A549 (cell line): ENCODE measurements at regions not wholly inside any gene's neighbourhood (a gene's known extent, or its start where the extent isn't known, plus 50 kb on each side); places are given as distances from the start of the nearest gene placed in this dataset.
A peak's percentile ranks its signal among the peaks of the same experiment; 100 is the strongest.

ENCODE experiments used
- ATAC-seq, 2 experiments: fragments of 200-7000 bp in 1 of 2; fragments of >200 bp in 1 of 2; cut with Nextera tagmentation in 1 of 2; cut with Tn5 transposase in 1 of 2; 3 replicates each; pipeline versions ENCODE4 v1.8.0 to v1.9.1; 2018 to 2020; ENCODE audit warnings: mild to moderate bottlenecking in 1 of 2, moderate library complexity in 1 of 2
- CTCF ChIA-PET: fragments of 300-600 bp; sonication (Branson Sonifier 250); formaldehyde crosslinking; extraction: SDS; loops from one replicate; lab custom pipeline; 2021; ENCODE audit warnings: antibody characterized with exemption, inconsistent platforms; lab: Yijun Ruan, JAX
- POLR2A ChIA-PET: fragments of 350-600 bp; formaldehyde crosslinking; extraction: SDS; loops from one replicate; lab custom pipeline; 2021; ENCODE audit warnings: antibody characterized with exemption, inconsistent platforms; lab: Yijun Ruan, JAX
- DNase-seq, 2 experiments: peaks; one replicate each; pipeline versions ENCODE4 v3.0.0 to v3.0.0-alpha.2; 2011 to 2016; ENCODE audit warnings: low read depth in 1 of 2, low spot score in 1 of 2
- FAIRE-seq: peaks from 2 replicates; lab custom pipeline; 2011; peaks lifted over from hg19 to GRCh38; lab: Jason Lieb, UNC
- H3K27ac ChIP-seq, 2 experiments: fragments of >200 bp; sonication (Bioruptor Twin); formaldehyde crosslinking; 3 replicates each; pipeline ENCODE4 v1.5.1; 2016 to 2017
- H3K4me1 ChIP-seq: fragments of >200 bp; sonication (Bioruptor Twin); formaldehyde crosslinking; 3 replicates; pipeline ENCODE4 v1.6.1; 2016
- H3K4me2 ChIP-seq: fragments of >200 bp; sonication (Bioruptor Twin); formaldehyde crosslinking; 3 replicates; pipeline ENCODE4 v1.6.1; 2016
- H3K4me3 ChIP-seq: fragments of >200 bp; sonication (Bioruptor Twin); formaldehyde crosslinking; 3 replicates; pipeline ENCODE4 v1.5.1; 2016
- H3K9me3 ChIP-seq: fragments of >200 bp; sonication (Bioruptor Twin); formaldehyde crosslinking; 3 replicates; pipeline ENCODE4 v1.6.1; 2016
- ATOH8 ChIP-seq: fragments of 250-450 bp; sonication (Bioruptor Pico); IDR thresholded peaks from 2 replicates; pipeline ENCODE4 v1.5.0; 2020; ENCODE audit warnings: low read depth, mild to moderate bottlenecking, moderate library complexity
- CHD4 ChIP-seq: fragments of 200-600 bp; sonication (generic); IDR thresholded peaks from 2 replicates; pipeline ENCODE4 v1.6.1; 2016; ENCODE audit warnings: antibody characterized with exemption, mild to moderate bottlenecking, borderline replicate concordance
- CTCF ChIP-seq: fragments of >200 bp; sonication (Bioruptor Twin); formaldehyde crosslinking; IDR thresholded peaks from 3 replicates; pipeline ENCODE4 v1.5.1; 2016
- ELK1 ChIP-seq: fragments of 150-350 bp; IDR thresholded peaks from 2 replicates; pipeline ENCODE4 v1.6.1; 2014; ENCODE audit warnings: low read depth, mild to moderate bottlenecking, low read length
- ESRRA ChIP-seq: fragments of 150-350 bp; IDR thresholded peaks from 2 replicates; pipeline ENCODE4 v1.6.1; 2014; ENCODE audit warnings: mild to moderate bottlenecking, low read length, borderline replicate concordance
- HDAC2 ChIP-seq: fragments of 200-600 bp; sonication (generic); IDR thresholded peaks from 2 replicates; pipeline ENCODE4 v1.6.1; 2016
- HMGXB4 ChIP-seq: fragments of 250-450 bp; sonication (Bioruptor Pico); IDR thresholded peaks from 2 replicates; pipeline ENCODE4 v1.5.0; 2021; ENCODE audit warnings: mild to moderate bottlenecking, moderate library complexity, borderline replicate concordance
- HOXB13 ChIP-seq: fragments of 250-450 bp; sonication (Bioruptor Pico); IDR thresholded peaks from 2 replicates; pipeline ENCODE4 v1.5.0; 2020; ENCODE audit warnings: low read depth, mild to moderate bottlenecking, moderate library complexity
- HOXB5 ChIP-seq: fragments of 250-450 bp; sonication (Bioruptor Pico); IDR thresholded peaks from 2 replicates; pipeline ENCODE4 v1.5.0; 2020; ENCODE audit warnings: mild to moderate bottlenecking, moderate library complexity
- KDM5A ChIP-seq: fragments of 200-600 bp; sonication (generic); IDR thresholded peaks from 2 replicates; pipeline ENCODE4 v1.6.1; 2016; ENCODE audit warnings: antibody characterized with exemption, mild to moderate bottlenecking
- MAFK ChIP-seq: fragments of 450-650 bp; IDR thresholded peaks from 2 replicates; pipeline ENCODE4 v1.6.1; 2014; ENCODE audit not compliant: partially characterized antibody
- NFE2L2 ChIP-seq: fragments of 150-350 bp; conservative IDR thresholded peaks from 2 replicates; pipeline ENCODE4 v1.6.1; 2014; ENCODE audit warnings: low read length
- NR3C1 ChIP-seq: fragments of >200 bp; sonication (Bioruptor Twin); formaldehyde crosslinking; IDR thresholded peaks from 3 replicates; pipeline ENCODE4 v1.6.1; 2017
- PBX3 ChIP-seq: IDR thresholded peaks from 2 replicates; pipeline ENCODE4 v1.6.1; 2012
- PHF8 ChIP-seq: fragments of 200-600 bp; sonication (generic); IDR thresholded peaks from 2 replicates; pipeline ENCODE4 v1.6.1; 2016; ENCODE audit warnings: low read depth, mild to moderate bottlenecking, antibody characterized with exemption, moderate library complexity, borderline replicate concordance
- POLR2A ChIP-seq: IDR thresholded peaks from 2 replicates; pipeline ENCODE4 v1.6.1; 2012; ENCODE audit warnings: mild to moderate bottlenecking, low read length
- RAD21 ChIP-seq, 2 experiments: fragments of >200 bp in 1 of 2; sonication (Bioruptor Twin) in 1 of 2; formaldehyde crosslinking in 1 of 2; IDR thresholded peaks in 1 of 2; conservative IDR thresholded peaks in 1 of 2; 2 replicates in 1 of 2; 3 replicates in 1 of 2; pipeline ENCODE4 v1.6.1; 2012 to 2018; ENCODE audit warnings: inconsistent platforms in 1 of 2
- RARB ChIP-seq: fragments of 250-450 bp; sonication (Bioruptor Pico); IDR thresholded peaks from 2 replicates; pipeline ENCODE4 v1.8.0; 2021; ENCODE audit warnings: mild to moderate bottlenecking, moderate library complexity
- TP53 ChIP-seq: fragments of 250-450 bp; sonication (Bioruptor Pico); IDR thresholded peaks from 2 replicates; pipeline ENCODE4 v1.5.0; 2021; ENCODE audit warnings: mild to moderate bottlenecking, moderate library complexity
- USF2 ChIP-seq: fragments of 450-650 bp; IDR thresholded peaks from 2 replicates; pipeline ENCODE4 v1.6.1; 2014; ENCODE audit warnings: antibody characterized with exemption
- ZC3H11A ChIP-seq: fragments of 450-650 bp; IDR thresholded peaks from 2 replicates; pipeline ENCODE4 v1.6.1; 2014; ENCODE audit warnings: antibody characterized with exemption, mild to moderate bottlenecking
- ZNF302 ChIP-seq: fragments of 250-450 bp; sonication (Bioruptor Pico); IDR thresholded peaks from 2 replicates; pipeline ENCODE4 v1.9.0; 2021; ENCODE audit warnings: inconsistent platforms, mild to moderate bottlenecking, moderate library complexity
- WGBS: methylation state at CpG from one replicate; pipeline ENCODE4 v1.1.6; 2017; ENCODE audit errors: missing lambda C conversion rate; 5-methylcytosine and 5-hydroxymethylcytosine counted together

- DNase-seq, result no peak
- peak overlapping the region; percentile 26 for H3K4me2 ChIP-seq
- CTCF ChIA-PET, result interaction anchor here (0.7 to 2.5 kb wide), 7 partner anchors 12 to 231 kb away, joined by 3 to 10 read pairs (median 3); partner anchors contain the start of gene PRKCQ
- no peak overlapping the region for H3K27ac ChIP-seq
- POLR2A ChIA-PET, result no interaction called here
- no peak overlapping the region for H3K4me3 ChIP-seq
- WGBS, result 13% methylated on average over 8 of the region's 8 CpGs
- H3K4me1 ChIP-seq, result no peaks in the 10 kb centered on the region
- no peaks in the 10 kb centered on the region for H3K9me3 ChIP-seq
- FAIRE-seq, result no peak
- TF ChIP-seq MAFK (no peak), CHD4 (no peak), ZC3H11A (no peak), HOXB5 (no peak), RARB (CRISPR knock-in tag) (no peak), USF2 (no peak), ATOH8 (CRISPR knock-in tag) (no peak)
- ATAC-seq, result no peak
Observed at GRCh38 chr10:6648894-6649720, 69.0 kb upstream of the PRKCQ start.

GRCh38 chr10:6647811-6648526, 67.9 kb upstream of the PRKCQ start:
- Histone ChIP-seq H3K27ac (no peak overlapping the region), H3K4me2 (peak overlapping the region; percentile 35; the same call in 1 of the 3 replicates), H3K9me3 (no peaks in the 10 kb centered on the region), H3K4me1 (no peaks in the 10 kb centered on the region), H3K4me3 (no peak overlapping the region)
- WGBS, result 69% methylated on average over 10 of the region's 13 CpGs
- ChIA-PET CTCF (interaction anchor here (0.7 to 2.5 kb wide), 15 partner anchors 10 to 761 kb away, joined by 3 to 10 read pairs (median 4); no protein-coding TSS in a partner anchor), POLR2A (no interaction called here)
- FAIRE-seq (no peak), DNase-seq (peak; percentile 52 to 59), ATAC-seq (peak; percentile 76 to 95)
- no peak for TF ChIP-seq ESRRA
- TF ChIP-seq RAD21 (conservative IDR thresholded peaks at IDR 0.05 in 1 of 2, IDR thresholded peaks at IDR 0.05 in 1 of 2), result peak; percentile 38 to 55; a peak in 3 of 5 replicates
- peak; percentile 47 for TF ChIP-seq CTCF

- Histone ChIP-seq H3K9me3 (no peaks in the 10 kb centered on the region), H3K4me3 (no peak overlapping the region), H3K4me2 (no peak overlapping the region), H3K4me1 (no peaks in the 10 kb centered on the region), H3K27ac (no peak overlapping the region)
- ChIA-PET POLR2A (no interaction called here), CTCF (interaction anchor here (1.0 to 1.3 kb wide), 2 partner anchors 8 to 882 kb away, joined by 4 read pairs; no protein-coding TSS in a partner anchor)
- ATAC-seq (no peak), FAIRE-seq (no peak), DNase-seq (no peak)
- 31% methylated on average over 3 of the region's 3 CpGs for WGBS
- TF ChIP-seq KDM5A (no peak), HOXB13 (no peak), PBX3 (no peak), HMGXB4 (CRISPR knock-in tag) (no peak), POLR2A (no peak), PHF8 (no peak), ELK1 (no peak), ATOH8 (CRISPR knock-in tag) (no peak), NFE2L2 (no peak), HDAC2 (no peak), TP53 (CRISPR knock-in tag) (no peak), CHD4 (no peak), ESRRA (no peak), NR3C1 (no peak), ZNF302 (CRISPR knock-in tag) (no peak)
Observed at GRCh38 chr10:6643962-6644361, 63.9 kb upstream of the PRKCQ start.
